HK-2 (cell line): ENCODE measurements at regions not wholly inside any gene's neighbourhood (a gene's known extent, or its start where the extent isn't known, plus 50 kb on each side); places are given as distances from the start of the nearest gene placed in this dataset.

Experiments used
- DNase-seq: peaks from one replicate; pipeline ENCODE4 v3.0.0-alpha.2; 2018; ENCODE audit not compliant: unreplicated experiment

- DNase-seq: peak; percentile 3
These were observed 277.9 kb downstream of the LPIN1 start for GRCh38 chr2:12024197-12024907.

GRCh38 chr2:12027136-12027535 lies 280.7 kb downstream of the LPIN1 start:
- no peak for DNase-seq

- no peak for DNase-seq
These were observed 285.4 kb downstream of the LPIN1 start for GRCh38 chr2:12031866-12032265.

- no peak for DNase-seq
These were observed 286.0 kb downstream of the LPIN1 start for GRCh38 chr2:12032398-12032797.

- no peak for DNase-seq
These were observed 286.5 kb downstream of the LPIN1 start for GRCh38 chr2:12032975-12033374.

- no peak for DNase-seq
These were observed 287.1 kb downstream of the LPIN1 start for GRCh38 chr2:12033494-12033893.

GRCh38 chr2:12034382-12034781 lies 287.9 kb downstream of the LPIN1 start:
- DNase-seq: no peak

GRCh38 chr2:12035029-12035720 lies 288.7 kb downstream of the LPIN1 start:
- DNase-seq: no peak

- DNase-seq: no peak
These were observed 289.7 kb downstream of the LPIN1 start for GRCh38 chr2:12035956-12036639.

- DNase-seq: no peak
These were observed 290.2 kb downstream of the LPIN1 start for GRCh38 chr2:12036640-12036983.

GRCh38 chr2:12037301-12037700 lies 290.9 kb downstream of the LPIN1 start:
- DNase-seq: no peak

- DNase-seq: no peak
These were observed 294.8 kb downstream of the LPIN1 start for GRCh38 chr2:12041236-12041635.

GRCh38 chr2:12043131-12043530 lies 296.7 kb downstream of the LPIN1 start:
- no peak for DNase-seq

GRCh38 chr2:12044857-12045256 lies 298.4 kb downstream of the LPIN1 start:
- no peak for DNase-seq

GRCh38 chr2:12045864-12046291 lies 299.4 kb downstream of the LPIN1 start:
- no peak for DNase-seq

- no peak for DNase-seq
These were observed 300.2 kb downstream of the LPIN1 start for GRCh38 chr2:12046641-12047040.

GRCh38 chr2:12047761-12048160 lies 301.3 kb downstream of the LPIN1 start:
- no peak for DNase-seq

GRCh38 chr2:12048550-12048949 lies 302.1 kb downstream of the LPIN1 start:
- no peak for DNase-seq

- no peak for DNase-seq
These were observed 304.0 kb downstream of the LPIN1 start for GRCh38 chr2:12050396-12050795.

GRCh38 chr2:12051831-12052230 lies 305.4 kb downstream of the LPIN1 start:
- DNase-seq: no peak

- DNase-seq: no peak
These were observed 306.4 kb downstream of the LPIN1 start for GRCh38 chr2:12052796-12053195.

- DNase-seq: no peak
These were observed 308.7 kb downstream of the LPIN1 start for GRCh38 chr2:12054956-12055618.
